GM23338 (cell line): ENCODE measurements at regions not wholly inside any gene's neighbourhood (a gene's known extent, or its start where the extent isn't known, plus 50 kb on each side); places are given as distances from the start of the nearest gene placed in this dataset.
A peak's percentile ranks its signal among the peaks of the same experiment; 100 is the strongest.

ENCODE experiments used
- ATAC-seq: fragments of 200-7000 bp; cut with Tn5 transposase; 3 replicates; pipeline ENCODE4 v1.9.1; 2020
- DNase-seq: peaks from one replicate; pipeline ENCODE4 v3.0.0-alpha.2; 2015; ENCODE audit warnings: low spot score
- H2AFZ ChIP-seq: fragments of 200-600 bp; sonication (generic); 2 replicates; pipeline ENCODE4 v1.8.0; 2016; ENCODE audit warnings: antibody characterized with exemption, mild to moderate bottlenecking, moderate library complexity
- H3F3A ChIP-seq: fragments of 200-600 bp; sonication (generic); replicated peaks from 2 replicates; pipeline ENCODE4 v1.8.0; 2017; ENCODE audit warnings: antibody characterized with exemption, mixed run types, low read depth
- H3K27ac ChIP-seq: fragments of 200-600 bp; sonication (generic); 2 replicates; pipeline ENCODE4 v1.6.1; 2016; ENCODE audit warnings: low read depth
- H3K27me3 ChIP-seq: fragments of 200-600 bp; sonication (generic); 2 replicates; pipeline ENCODE4 v1.8.0; 2016; ENCODE audit warnings: mild to moderate bottlenecking, mixed run types, moderate library complexity; ENCODE audit not compliant: insufficient read depth
- H3K36me3 ChIP-seq: fragments of 200-600 bp; sonication (generic); 2 replicates; pipeline ENCODE4 v1.8.0; 2016; ENCODE audit warnings: mild to moderate bottlenecking; ENCODE audit not compliant: insufficient read depth
- H3K4me1 ChIP-seq: fragments of 200-600 bp; sonication (generic); 2 replicates; pipeline ENCODE4 v1.8.0; 2016; ENCODE audit warnings: mild to moderate bottlenecking, moderate library complexity; ENCODE audit not compliant: insufficient read depth
- H3K4me2 ChIP-seq: fragments of 200-600 bp; sonication (generic); 2 replicates; pipeline ENCODE4 v1.7.1; 2017; ENCODE audit warnings: mixed run types
- H3K4me3 ChIP-seq: fragments of 200-600 bp; sonication (generic); 2 replicates; pipeline ENCODE4 v1.6.1; 2016; ENCODE audit warnings: mixed run types
- H3K79me2 ChIP-seq: fragments of 200-600 bp; sonication (generic); replicated peaks from 2 replicates; pipeline ENCODE4 v1.8.0; 2017; ENCODE audit warnings: mild to moderate bottlenecking; ENCODE audit not compliant: insufficient read depth
- H3K9me2 ChIP-seq: fragments of 200-600 bp; sonication (generic); 2 replicates; pipeline ENCODE4 v1.8.0; 2017; ENCODE audit not compliant: insufficient read depth
- H4K20me1 ChIP-seq: fragments of 200-600 bp; sonication (generic); replicated peaks from 2 replicates; pipeline ENCODE4 v1.8.0; 2017; ENCODE audit warnings: mild to moderate bottlenecking; ENCODE audit not compliant: insufficient read depth
- H3K27ac Mint-ChIP-seq: 2 replicates; pipeline ENCODE4 v1.8.0; 2020; ENCODE audit warnings: inconsistent platforms, mild to moderate bottlenecking, moderate library complexity, mixed read lengths
- H3K27me3 Mint-ChIP-seq: 3 replicates; pipeline ENCODE4 v1.8.0; 2022; ENCODE audit warnings: low read depth, mild to moderate bottlenecking, moderate library complexity, mixed read lengths, inconsistent platforms; ENCODE audit not compliant: insufficient read depth, poor library complexity
- H3K36me3 Mint-ChIP-seq: 3 replicates; pipeline ENCODE4 v1.8.0; 2021; ENCODE audit warnings: low read depth, mild to moderate bottlenecking, inconsistent platforms, moderate library complexity, mixed read lengths
- H3K4me1 Mint-ChIP-seq: 3 replicates; pipeline ENCODE4 v1.8.0; 2020; ENCODE audit warnings: mild to moderate bottlenecking, inconsistent platforms, mixed read lengths
- H3K4me3 Mint-ChIP-seq: 3 replicates; pipeline ENCODE4 v1.8.0; 2021; ENCODE audit warnings: moderate library complexity, mild to moderate bottlenecking, inconsistent platforms, mixed read lengths
- H3K9me3 Mint-ChIP-seq: 3 replicates; pipeline ENCODE4 v1.8.0; 2020; ENCODE audit warnings: moderate library complexity, mild to moderate bottlenecking, inconsistent platforms, mixed read lengths
- CREB1 ChIP-seq: fragments of 250-450 bp; sonication (Bioruptor Pico); IDR thresholded peaks from 2 replicates; pipeline ENCODE4 v1.5.0; 2020; ENCODE audit warnings: low read depth, mild to moderate bottlenecking, moderate library complexity
- CTCF ChIP-seq, 2 experiments: fragments of 200-600 bp in 1 of 2; sonication (generic) in 1 of 2; conservative IDR thresholded peaks; 2 replicates each; pipeline versions ENCODE4 v1.5.1 to v1.6.1; 2016 to 2017; ENCODE audit warnings: antibody characterized with exemption in 2 of 2, low read depth in 2 of 2, mild to moderate bottlenecking in 2 of 2, moderate library complexity in 1 of 2
- ETS1 ChIP-seq: IDR thresholded peaks from 2 replicates; pipeline ENCODE4 v1.6.1; 2016; ENCODE audit warnings: antibody characterized with exemption
- EZH2 ChIP-seq: fragments of 200-600 bp; sonication (generic); IDR thresholded peaks from one replicate; pipeline ENCODE4 v1.8.0; 2017; ENCODE audit warnings: antibody characterized with exemption, mild to moderate bottlenecking, low read depth; ENCODE audit not compliant: unreplicated experiment
- EZH2phosphoT487 ChIP-seq: fragments of 200-600 bp; sonication (generic); IDR thresholded peaks from one replicate; pipeline ENCODE4 v1.8.1; 2018; ENCODE audit warnings: antibody characterized with exemption; ENCODE audit not compliant: unreplicated experiment
- JUNB ChIP-seq: IDR thresholded peaks from one replicate; pipeline ENCODE4 v1.6.1; 2016; ENCODE audit warnings: antibody characterized with exemption; ENCODE audit not compliant: unreplicated experiment
- NANOG ChIP-seq: IDR thresholded peaks from 2 replicates; pipeline ENCODE4 v1.6.1; 2016; ENCODE audit warnings: antibody characterized with exemption, borderline replicate concordance
- POLR2AphosphoS5 ChIP-seq: IDR thresholded peaks from 2 replicates; pipeline ENCODE4 v1.6.1; 2016; ENCODE audit warnings: antibody characterized with exemption, low read depth
- STAT1 ChIP-seq: IDR thresholded peaks from one replicate; pipeline ENCODE4 v1.6.1; 2016; ENCODE audit warnings: antibody characterized with exemption; ENCODE audit not compliant: unreplicated experiment
- ZNF114 ChIP-seq: fragments of 250-450 bp; sonication (Bioruptor Pico); IDR thresholded peaks from 2 replicates; pipeline ENCODE4 v1.5.0; 2020; ENCODE audit warnings: mild to moderate bottlenecking, moderate library complexity
- ZNF331 ChIP-seq: fragments of 250-450 bp; sonication (Bioruptor Pico); IDR thresholded peaks from 2 replicates; pipeline ENCODE4 v1.5.0; 2020; ENCODE audit warnings: low read depth, mild to moderate bottlenecking, moderate library complexity

DNA sequence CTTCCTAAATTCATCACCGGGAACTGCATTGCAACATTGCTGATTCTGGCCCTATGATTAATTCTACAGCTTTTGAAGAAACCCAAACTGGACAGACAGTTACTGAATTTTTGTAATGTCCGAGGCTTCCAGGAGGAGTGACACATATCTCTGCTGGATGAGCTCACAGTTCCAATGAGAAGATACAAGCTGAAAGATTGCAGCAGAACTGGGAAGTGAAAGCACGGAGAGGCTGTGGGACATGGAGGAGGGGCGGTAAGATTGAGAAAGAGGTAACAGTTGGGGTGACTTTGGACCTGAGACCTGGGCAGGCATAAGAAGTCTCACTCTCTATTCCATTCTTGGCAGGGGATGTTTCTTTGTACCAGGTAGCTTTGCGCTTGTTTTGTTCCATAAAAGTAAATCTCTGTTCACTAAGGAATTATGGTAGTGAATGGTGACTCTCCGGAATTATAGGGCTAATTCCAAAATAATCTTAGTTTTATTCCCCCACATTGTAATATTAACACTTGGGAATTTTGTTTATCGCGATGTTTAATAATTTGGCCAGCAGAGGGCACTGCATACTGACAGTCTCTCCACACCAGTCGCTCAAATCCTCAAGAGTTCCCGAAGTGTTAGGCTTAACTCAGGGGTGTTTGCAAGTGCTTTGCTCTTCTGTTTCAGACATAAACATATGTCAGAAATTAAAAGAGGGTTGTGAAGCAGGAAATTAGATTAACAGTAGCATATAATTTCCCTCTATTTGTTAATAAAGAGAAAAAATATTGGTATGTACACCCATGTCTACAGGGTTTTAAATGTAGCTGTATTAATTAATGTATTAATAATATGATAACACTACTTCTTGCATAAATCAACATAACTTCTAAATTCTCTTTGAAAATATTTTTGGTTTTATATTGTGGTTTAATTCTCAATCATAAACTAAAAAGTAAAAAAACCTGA is 201.4 kb downstream of the SOCS6 start:
- Histone ChIP-seq H3K4me1 (no peaks in the 10 kb centered on the region), H3K36me3 (no peaks in the 10 kb centered on the region), H3K4me2 (no peak overlapping the region), H3K27ac (no peak overlapping the region), H4K20me1 (no peaks in the 10 kb centered on the region), H3F3A (no peaks in the 10 kb centered on the region), H3K9me2 (no peaks in the 10 kb centered on the region), H3K27me3 (no peaks in the 10 kb centered on the region), H3K4me3 (no peak overlapping the region), H3K79me2 (no peaks in the 10 kb centered on the region), H2AFZ (peak overlapping the region; percentile 84)
- TF ChIP-seq NANOG (no peak), CTCF (conservative IDR thresholded peaks at IDR 0.05; ENCODE audit: low read depth in 2 of 2) (peak; percentile 68 to 80), CREB1 (CRISPR knock-in tag) (no peak), EZH2 (no peak), EZH2phosphoT487 (no peak), JUNB (no peak)
- peaks cover 4% of the 10 kb centered on the region for H3K27me3 Mint-ChIP-seq
- peak; percentile 42; the same call in 1 of the 3 replicates for ATAC-seq
- H3K36me3 Mint-ChIP-seq, result peaks cover 10% of the 10 kb centered on the region
- H3K4me3 Mint-ChIP-seq, result no peak overlapping the region
- H3K27ac Mint-ChIP-seq, result no peak overlapping the region
- H3K4me1 Mint-ChIP-seq, result no peaks in the 10 kb centered on the region
- H3K9me3 Mint-ChIP-seq, result peaks cover 64% of the 10 kb centered on the region
- peak; percentile 76 for DNase-seq

DNA sequence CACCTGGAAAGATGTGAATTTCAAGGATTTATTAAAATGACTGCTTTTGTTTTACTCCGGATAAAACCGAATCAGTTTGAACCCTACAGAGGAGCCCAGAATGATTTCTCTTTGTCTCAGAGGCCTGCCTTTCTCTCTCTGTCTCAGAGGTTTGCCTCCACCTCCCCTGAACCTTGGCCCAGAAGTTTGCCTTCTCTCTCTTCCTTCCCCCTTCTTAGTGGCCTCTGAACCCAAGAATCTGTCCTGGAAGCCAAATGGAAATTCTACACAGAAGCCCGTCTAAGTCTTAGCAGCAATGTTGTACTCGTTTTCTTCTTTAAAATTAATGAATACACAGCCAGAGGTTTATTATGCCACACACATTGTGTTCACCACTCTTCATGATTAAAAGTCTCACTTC is 200.7 kb downstream of the SOCS6 start:
- H4K20me1 ChIP-seq, result no peaks in the 10 kb centered on the region
- Mint-ChIP-seq H3K36me3 (peaks cover 7% of the 10 kb centered on the region), H3K4me3 (no peak overlapping the region), H3K27ac (no peak overlapping the region), H3K27me3 (peaks cover 4% of the 10 kb centered on the region), H3K4me1 (no peaks in the 10 kb centered on the region), H3K9me3 (peaks cover 67% of the 10 kb centered on the region)
- H3K4me2 ChIP-seq, result no peak overlapping the region
- ATAC-seq (no peak), DNase-seq (no peak)
- no peaks in the 10 kb centered on the region for H3K79me2 ChIP-seq
- H3K36me3 ChIP-seq, result no peaks in the 10 kb centered on the region
- peak overlapping the region; percentile 84 for H2AFZ ChIP-seq
- H3K9me2 ChIP-seq, result no peaks in the 10 kb centered on the region
- H3K4me1 ChIP-seq, result no peaks in the 10 kb centered on the region
- H3K4me3 ChIP-seq, result no peak overlapping the region
- H3F3A ChIP-seq, result no peaks in the 10 kb centered on the region
- no peaks in the 10 kb centered on the region for H3K27me3 ChIP-seq
- no peak overlapping the region for H3K27ac ChIP-seq
- TF ChIP-seq ZNF331 (CRISPR knock-in tag), result no peak
- no peak for TF ChIP-seq CTCF (conservative IDR thresholded peaks at IDR 0.05; ENCODE audit: low read depth in 2 of 2)
- no peak for TF ChIP-seq STAT1
- TF ChIP-seq JUNB, result no peak
- TF ChIP-seq ZNF114, result no peak
- TF ChIP-seq ETS1, result no peak
- TF ChIP-seq CREB1 (CRISPR knock-in tag), result no peak
- no peak for TF ChIP-seq EZH2phosphoT487
- TF ChIP-seq NANOG, result no peak
- no peak for TF ChIP-seq EZH2
- TF ChIP-seq POLR2AphosphoS5, result no peak
